GM10266 (cell line): ENCODE measurements at regions not wholly inside any gene's neighbourhood (a gene's known extent, or its start where the extent isn't known, plus 50 kb on each side); places are given as distances from the start of the nearest gene placed in this dataset.

Experiments
- DNase-seq: peaks from one replicate; pipeline ENCODE4 v3.0.0; 2012; ENCODE audit errors: extremely low spot score
- TF ChIP-seq, protein P1 (sequence below): IDR thresholded peaks from 2 replicates; pipeline ENCODE4 v1.5.1; 2012; ENCODE audit warnings: mild to moderate bottlenecking, low read depth; ENCODE audit not compliant: control insufficient read depth, insufficient read depth; ENCODE audit errors: missing control alignments

DNA sequence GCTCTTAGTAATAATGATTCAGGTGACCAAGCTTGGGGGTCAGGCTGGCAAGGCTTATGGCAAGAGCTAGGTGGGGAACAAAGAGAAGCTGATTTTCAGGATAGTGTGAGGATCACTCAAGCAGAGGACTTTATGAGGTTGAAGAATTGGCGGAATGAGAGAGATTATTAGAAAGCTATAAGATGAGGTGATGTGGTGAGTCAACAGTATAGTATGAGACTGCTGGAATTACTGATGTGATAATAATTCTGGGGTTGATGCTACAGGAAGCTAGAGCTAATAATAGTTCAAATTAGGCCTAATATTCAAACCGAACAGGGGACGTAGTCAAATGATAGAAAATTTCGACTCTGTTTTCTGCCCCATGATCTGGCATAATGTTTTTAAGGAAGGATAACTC, 2115.3 kb upstream of the PIK3C3 start:
- DNase-seq, result no peak
- TF ChIP-seq, protein P1, sequence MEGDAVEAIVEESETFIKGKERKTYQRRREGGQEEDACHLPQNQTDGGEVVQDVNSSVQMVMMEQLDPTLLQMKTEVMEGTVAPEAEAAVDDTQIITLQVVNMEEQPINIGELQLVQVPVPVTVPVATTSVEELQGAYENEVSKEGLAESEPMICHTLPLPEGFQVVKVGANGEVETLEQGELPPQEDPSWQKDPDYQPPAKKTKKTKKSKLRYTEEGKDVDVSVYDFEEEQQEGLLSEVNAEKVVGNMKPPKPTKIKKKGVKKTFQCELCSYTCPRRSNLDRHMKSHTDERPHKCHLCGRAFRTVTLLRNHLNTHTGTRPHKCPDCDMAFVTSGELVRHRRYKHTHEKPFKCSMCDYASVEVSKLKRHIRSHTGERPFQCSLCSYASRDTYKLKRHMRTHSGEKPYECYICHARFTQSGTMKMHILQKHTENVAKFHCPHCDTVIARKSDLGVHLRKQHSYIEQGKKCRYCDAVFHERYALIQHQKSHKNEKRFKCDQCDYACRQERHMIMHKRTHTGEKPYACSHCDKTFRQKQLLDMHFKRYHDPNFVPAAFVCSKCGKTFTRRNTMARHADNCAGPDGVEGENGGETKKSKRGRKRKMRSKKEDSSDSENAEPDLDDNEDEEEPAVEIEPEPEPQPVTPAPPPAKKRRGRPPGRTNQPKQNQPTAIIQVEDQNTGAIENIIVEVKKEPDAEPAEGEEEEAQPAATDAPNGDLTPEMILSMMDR, result no peak

DNA sequence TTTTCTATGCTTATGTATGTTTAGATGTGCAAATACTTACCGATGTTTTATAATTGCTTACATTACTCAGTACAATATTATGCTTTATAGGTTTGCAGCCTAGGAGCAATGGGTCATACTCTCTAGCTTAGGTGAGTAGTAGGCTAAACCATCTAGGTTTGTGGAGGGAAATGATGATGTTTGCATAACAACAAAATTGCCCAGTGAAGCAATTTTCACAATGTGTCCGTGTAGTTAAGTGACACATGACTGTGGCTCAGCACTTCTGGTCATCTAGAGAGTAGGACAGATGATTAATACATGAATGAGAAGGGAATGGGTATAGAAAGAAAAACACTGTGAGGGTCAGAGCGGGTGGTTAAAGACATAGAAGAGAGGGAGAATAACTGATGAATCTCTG, 2116.2 kb upstream of the PIK3C3 start:
- TF ChIP-seq, protein P1, result no peak
- no peak for DNase-seq

DNA sequence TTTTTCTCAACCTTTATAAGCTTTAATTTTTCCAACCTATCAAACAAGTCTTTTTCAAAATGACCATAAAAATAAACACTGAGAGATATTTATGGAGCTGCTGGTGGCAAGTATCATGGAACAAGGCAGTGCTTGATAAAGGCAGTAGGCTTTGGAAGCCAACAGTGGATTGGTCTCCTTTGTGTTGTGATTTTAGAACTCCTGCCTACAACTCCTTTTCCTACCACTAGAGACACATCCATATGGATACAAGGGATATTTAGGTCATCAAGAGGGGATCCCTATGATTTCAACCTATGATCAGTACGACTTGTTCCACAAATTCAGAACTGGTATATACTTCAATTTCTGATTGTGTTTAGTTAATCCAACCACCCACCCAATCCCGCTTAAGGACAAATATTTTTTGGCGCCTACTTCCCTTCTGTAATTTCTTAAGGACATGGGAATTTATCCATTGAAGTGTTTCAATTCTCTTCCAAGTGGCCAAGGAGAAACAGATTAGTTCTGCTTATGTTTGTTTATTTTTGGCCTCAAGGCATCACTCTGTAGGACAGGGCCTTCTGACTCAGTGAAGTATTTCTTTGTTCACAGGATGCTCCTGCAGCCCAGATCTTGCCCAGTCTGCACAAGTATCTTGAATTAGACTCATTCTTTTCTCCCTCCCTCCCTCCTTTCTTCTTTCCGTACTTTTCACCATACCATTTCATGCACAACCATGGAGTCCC, 2119.6 kb upstream of the PIK3C3 start:
- TF ChIP-seq, protein P1, result no peak
- no peak for DNase-seq

DNA sequence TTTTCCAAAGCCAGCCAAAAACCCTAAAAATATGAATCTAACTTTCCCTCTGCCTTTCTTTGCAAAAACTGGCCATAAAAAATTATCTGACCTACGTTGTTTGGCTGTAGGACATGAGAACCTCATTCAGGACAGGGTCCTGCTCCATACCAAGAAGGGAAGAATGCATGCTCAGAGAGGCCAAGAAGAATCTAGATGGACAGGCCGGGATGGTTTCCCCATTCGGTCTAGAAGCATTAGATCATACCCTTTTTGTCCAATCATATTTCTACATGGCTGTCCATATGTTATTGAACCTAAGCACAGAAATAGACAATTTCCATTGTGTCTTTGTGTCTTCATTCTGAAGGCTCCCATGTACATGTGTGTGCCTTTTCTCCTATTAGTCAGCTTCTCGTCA, 2120.4 kb upstream of the PIK3C3 start:
- DNase-seq, result no peak

DNA sequence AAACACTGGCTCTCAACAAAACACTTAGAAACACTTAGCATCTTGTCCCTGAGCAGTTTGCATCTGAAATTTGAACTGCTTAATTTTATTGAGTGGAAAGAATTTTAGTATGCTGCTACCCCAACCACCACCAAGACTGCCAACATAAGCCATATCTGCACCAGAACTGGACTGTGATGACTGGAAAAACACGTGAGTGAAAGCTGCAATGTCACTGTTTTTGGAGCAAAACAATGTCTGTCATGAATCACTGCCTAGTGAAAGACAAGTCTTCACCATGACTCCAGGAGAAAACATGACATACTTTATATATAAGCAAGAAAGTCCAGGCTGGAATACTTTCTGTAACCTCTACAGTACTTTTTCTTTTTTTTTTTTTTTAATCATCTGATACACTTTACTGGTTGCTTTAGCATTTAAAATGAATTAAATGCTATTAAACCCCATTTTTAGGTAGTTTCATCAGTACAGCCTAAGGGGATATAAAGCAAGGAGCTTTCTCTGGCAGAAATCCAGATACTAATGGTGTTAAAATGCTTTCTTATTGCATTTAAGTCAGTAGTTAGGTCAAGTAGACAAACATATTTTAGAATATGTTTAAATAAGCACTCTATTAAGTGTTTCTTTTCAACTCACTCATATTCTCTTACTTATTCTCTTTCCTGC, 2129.4 kb upstream of the PIK3C3 start:
- TF ChIP-seq, protein P1, result no peak
- no peak for DNase-seq

More for the DNA sequence above, 2120.4 kb upstream of the PIK3C3 start:
- TF ChIP-seq, protein P1, result no peak

DNA sequence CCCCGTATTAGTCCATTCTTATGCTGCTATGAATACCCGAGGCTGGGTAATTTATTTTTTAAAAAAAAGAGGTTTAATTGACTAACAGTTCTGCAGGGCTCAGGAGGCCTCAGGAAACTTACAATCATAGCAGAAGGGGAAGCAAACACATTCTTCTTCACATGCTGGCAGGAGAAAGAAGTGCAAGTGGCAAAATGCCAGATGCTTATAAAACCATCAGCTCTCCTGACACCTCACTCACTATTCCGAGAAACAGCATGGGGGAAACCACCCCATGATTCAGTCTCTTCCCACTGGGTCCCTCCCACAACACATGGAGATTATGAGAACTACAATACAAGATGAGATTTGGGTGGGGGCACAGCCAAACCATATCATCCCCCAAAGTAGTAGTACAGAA, 2148.5 kb upstream of the PIK3C3 start:
- TF ChIP-seq, protein P1, result no peak
- no peak for DNase-seq

DNA sequence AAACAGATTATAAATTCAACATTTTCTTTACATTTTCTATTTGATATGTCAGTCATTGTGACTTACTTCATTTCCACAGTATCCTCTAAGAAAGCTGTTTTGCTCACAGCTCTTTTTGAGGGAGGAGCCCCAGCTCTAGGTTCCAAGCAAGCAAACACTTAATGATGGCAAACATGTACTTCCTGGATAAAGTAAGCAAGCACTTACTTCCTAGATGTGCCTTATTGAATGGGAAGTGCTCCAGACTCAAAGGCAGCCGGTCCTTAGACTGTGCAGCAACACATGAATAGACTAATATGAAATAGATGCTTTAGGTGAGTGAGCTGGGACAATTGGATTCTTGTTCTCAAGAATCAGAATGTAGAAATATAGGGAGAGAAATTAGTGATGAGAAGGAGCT, 2149.8 kb upstream of the PIK3C3 start:
- TF ChIP-seq, protein P1, result no peak
- no peak for DNase-seq
